ENCODE measurements at regions not wholly inside any gene's neighbourhood (a gene's known extent, or its start where the extent isn't known, plus 50 kb on each side); places are given as distances from the start of the nearest gene placed in this dataset.

DNA sequence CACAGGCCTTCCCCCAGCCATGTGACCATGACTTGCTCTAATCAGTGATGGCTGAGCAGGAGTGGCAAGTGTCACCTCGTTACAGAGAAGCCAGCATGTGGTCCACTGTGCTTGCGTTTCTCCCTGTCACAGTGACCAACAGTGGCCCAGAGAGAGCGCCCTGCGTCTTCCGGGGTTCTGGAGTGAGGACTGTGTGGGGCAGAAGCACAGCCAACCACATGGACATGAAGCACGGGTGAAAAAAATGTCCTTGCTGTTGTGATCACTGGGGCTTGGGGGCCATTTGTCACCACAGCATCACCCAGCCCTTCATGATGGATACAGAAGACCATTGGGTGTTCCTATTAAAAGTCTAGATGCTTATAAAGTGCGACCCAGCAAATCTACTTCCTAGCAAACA is 174.6 kb upstream of the C14orf180 start:
- TF ChIP-seq, protein P1, sequence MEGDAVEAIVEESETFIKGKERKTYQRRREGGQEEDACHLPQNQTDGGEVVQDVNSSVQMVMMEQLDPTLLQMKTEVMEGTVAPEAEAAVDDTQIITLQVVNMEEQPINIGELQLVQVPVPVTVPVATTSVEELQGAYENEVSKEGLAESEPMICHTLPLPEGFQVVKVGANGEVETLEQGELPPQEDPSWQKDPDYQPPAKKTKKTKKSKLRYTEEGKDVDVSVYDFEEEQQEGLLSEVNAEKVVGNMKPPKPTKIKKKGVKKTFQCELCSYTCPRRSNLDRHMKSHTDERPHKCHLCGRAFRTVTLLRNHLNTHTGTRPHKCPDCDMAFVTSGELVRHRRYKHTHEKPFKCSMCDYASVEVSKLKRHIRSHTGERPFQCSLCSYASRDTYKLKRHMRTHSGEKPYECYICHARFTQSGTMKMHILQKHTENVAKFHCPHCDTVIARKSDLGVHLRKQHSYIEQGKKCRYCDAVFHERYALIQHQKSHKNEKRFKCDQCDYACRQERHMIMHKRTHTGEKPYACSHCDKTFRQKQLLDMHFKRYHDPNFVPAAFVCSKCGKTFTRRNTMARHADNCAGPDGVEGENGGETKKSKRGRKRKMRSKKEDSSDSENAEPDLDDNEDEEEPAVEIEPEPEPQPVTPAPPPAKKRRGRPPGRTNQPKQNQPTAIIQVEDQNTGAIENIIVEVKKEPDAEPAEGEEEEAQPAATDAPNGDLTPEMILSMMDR (IDR thresholded peaks at IDR 0.05) = no peak
- no peak for TF ChIP-seq POLR2A (IDR thresholded peaks at IDR 0.05)

Measured in adrenal gland (tissue), 5 donors.